ENCODE measurements at regions not wholly inside any gene's neighbourhood (a gene's known extent, or its start where the extent isn't known, plus 50 kb on each side); places are given as distances from the start of the nearest gene placed in this dataset.
"Not testable (repeated sequence)": the region's sequence is repeated elsewhere in the genome, so short reads cannot be mapped to it uniquely, and the experiment has no call there.

- no peak for DNase-seq
- Mint-ChIP-seq H3K4me3 (ENCODE audit: unreplicated experiment) (no peak overlapping the region), H3K36me3 (ENCODE audit: insufficient read depth, unreplicated experiment) (no peaks in the 10 kb centered on the region), H3K4me1 (ENCODE audit: low read depth, unreplicated experiment) (no peaks in the 10 kb centered on the region), H3K9me3 (ENCODE audit: unreplicated experiment) (no peaks in the 10 kb centered on the region), H3K27ac (ENCODE audit: unreplicated experiment) (no peak overlapping the region), H3K27me3 (ENCODE audit: insufficient read depth, unreplicated experiment) (peaks cover 4% of the 10 kb centered on the region)
- BruUV-seq (replicated peaks), result no TSS peak
- H3K9me3 ChIP-seq, result no peaks in the 10 kb centered on the region
- no peaks in the 10 kb centered on the region for H3K27me3 ChIP-seq (replicated peaks; ENCODE audit: control insufficient read depth, insufficient read depth, low read length)
- intact Hi-C loops (cut with micrococcal nuclease; ENCODE audit: unreplicated experiment), result no loop called here
- TF ChIP-seq CTCF (IDR thresholded peaks at IDR 0.05; ENCODE audit: insufficient read depth in 1 of 2, low read depth in 1 of 2, low read length in 1 of 2, severe bottlenecking in 1 of 2, unreplicated experiment in 1 of 2), result no peak
- no peaks in the 10 kb centered on the region for H3K36me3 ChIP-seq (ENCODE audit: control insufficient read depth, insufficient read depth, low read length)
- CTCF ChIA-PET, result no interaction called here
- H3K4me1 ChIP-seq, result no peaks in the 10 kb centered on the region
- POLR2A ChIA-PET, result no interaction called here
- H3K4me3 ChIP-seq (ENCODE audit: low read depth, low read length), result no peak overlapping the region
Measured at GRCh38 chr5:87529486-87530076, 116.9 kb upstream of the CCNH start.

- POLR2A ChIA-PET, result no interaction called here
Measured at GRCh38 chr5:87526131-87526530, 113.4 kb upstream of the CCNH start.

DNA sequence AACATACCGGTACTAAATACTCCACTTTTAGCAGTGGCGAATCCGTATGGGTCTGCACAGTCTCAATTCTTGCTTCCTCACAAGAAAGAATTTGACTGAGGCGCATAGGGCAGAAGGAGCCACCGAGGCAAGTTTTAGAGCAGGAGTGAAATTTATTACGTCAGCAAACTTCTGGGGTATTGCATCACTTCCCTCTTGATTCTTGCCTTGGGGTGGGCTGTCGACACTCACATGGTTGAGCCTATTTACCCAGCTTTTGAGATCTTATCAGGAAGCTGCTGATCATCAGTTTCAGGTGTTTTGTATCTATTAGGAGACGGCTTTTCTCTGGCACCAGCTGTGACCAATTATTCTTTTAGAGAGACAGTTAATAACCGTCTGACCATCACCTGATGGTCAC is 111.5 kb upstream of the CCNH start:
- Mint-ChIP-seq H3K9me3 (ENCODE audit: unreplicated experiment) (no peaks in the 10 kb centered on the region), H3K36me3 (ENCODE audit: insufficient read depth, unreplicated experiment) (no peaks in the 10 kb centered on the region), H3K4me3 (ENCODE audit: unreplicated experiment) (no peak overlapping the region), H3K27me3 (ENCODE audit: insufficient read depth, unreplicated experiment) (no peaks in the 10 kb centered on the region), H3K4me1 (ENCODE audit: low read depth, unreplicated experiment) (no peaks in the 10 kb centered on the region), H3K27ac (ENCODE audit: unreplicated experiment) (no peak overlapping the region)
- Histone ChIP-seq H3K4me3 (ENCODE audit: low read depth, low read length) (no peak overlapping the region), H3K36me3 (ENCODE audit: control insufficient read depth, insufficient read depth, low read length) (no peaks in the 10 kb centered on the region), H3K27me3 (replicated peaks; ENCODE audit: control insufficient read depth, insufficient read depth, low read length) (no peaks in the 10 kb centered on the region), H3K9me3 (no peaks in the 10 kb centered on the region), H3K4me1 (no peaks in the 10 kb centered on the region)
- ChIA-PET POLR2A (no interaction called here), CTCF (no interaction called here)
- intact Hi-C loops (cut with micrococcal nuclease; ENCODE audit: unreplicated experiment), result no loop called here
- BruUV-seq (replicated peaks), result no TSS peak
- no peak for DNase-seq
- no peak for TF ChIP-seq CTCF (IDR thresholded peaks at IDR 0.05; ENCODE audit: insufficient read depth in 1 of 2, low read depth in 1 of 2, low read length in 1 of 2, severe bottlenecking in 1 of 2, unreplicated experiment in 1 of 2)

More at GRCh38 chr5:87526131-87526530, 113.4 kb upstream of the CCNH start:
- no TSS peak for BruUV-seq (replicated peaks)
- DNase-seq, result no peak
- Histone ChIP-seq H3K36me3 (ENCODE audit: control insufficient read depth, insufficient read depth, low read length) (no peaks in the 10 kb centered on the region), H3K9me3 (no peaks in the 10 kb centered on the region), H3K27me3 (replicated peaks; ENCODE audit: control insufficient read depth, insufficient read depth, low read length) (no peaks in the 10 kb centered on the region), H3K4me3 (ENCODE audit: low read depth, low read length) (no peak overlapping the region), H3K4me1 (no peaks in the 10 kb centered on the region)
- Mint-ChIP-seq H3K36me3 (ENCODE audit: insufficient read depth, unreplicated experiment) (no peaks in the 10 kb centered on the region), H3K27ac (ENCODE audit: unreplicated experiment) (no peak overlapping the region), H3K27me3 (ENCODE audit: insufficient read depth, unreplicated experiment) (peaks cover 4% of the 10 kb centered on the region), H3K9me3 (ENCODE audit: unreplicated experiment) (no peaks in the 10 kb centered on the region), H3K4me3 (ENCODE audit: unreplicated experiment) (no peak overlapping the region), H3K4me1 (ENCODE audit: low read depth, unreplicated experiment) (no peaks in the 10 kb centered on the region)
- intact Hi-C loops (cut with micrococcal nuclease; ENCODE audit: unreplicated experiment), result no loop called here
- no peak for TF ChIP-seq CTCF (IDR thresholded peaks at IDR 0.05; ENCODE audit: insufficient read depth in 1 of 2, low read depth in 1 of 2, low read length in 1 of 2, severe bottlenecking in 1 of 2, unreplicated experiment in 1 of 2)
- CTCF ChIA-PET, result no interaction called here

GRCh38 chr5:87511778-87512177 is 99.0 kb upstream of the CCNH start:
- H3K4me1 ChIP-seq; H3K4me3 ChIP-seq (ENCODE audit: low read depth, low read length); H3K36me3 ChIP-seq (ENCODE audit: control insufficient read depth, insufficient read depth, low read length); H3K27me3 ChIP-seq (replicated peaks; ENCODE audit: control insufficient read depth, insufficient read depth, low read length); CTCF ChIA-PET; H3K9me3 ChIP-seq; BruUV-seq (replicated peaks); H3K27me3 Mint-ChIP-seq (ENCODE audit: insufficient read depth, unreplicated experiment); intact Hi-C loops (cut with micrococcal nuclease; ENCODE audit: unreplicated experiment); POLR2A ChIA-PET; H3K4me3 Mint-ChIP-seq (ENCODE audit: unreplicated experiment); H3K4me1 Mint-ChIP-seq (ENCODE audit: low read depth, unreplicated experiment); H3K27ac Mint-ChIP-seq (ENCODE audit: unreplicated experiment); H3K9me3 Mint-ChIP-seq (ENCODE audit: unreplicated experiment); H3K36me3 Mint-ChIP-seq (ENCODE audit: insufficient read depth, unreplicated experiment); DNase-seq: not testable (repeated sequence)
